ENCODE measurements at regions not wholly inside any gene's neighbourhood (a gene's known extent, or its start where the extent isn't known, plus 50 kb on each side); places are given as distances from the start of the nearest gene placed in this dataset.
"Not testable (repeated sequence)": the region's sequence is repeated elsewhere in the genome, so short reads cannot be mapped to it uniquely, and the experiment has no call there.

DNA sequence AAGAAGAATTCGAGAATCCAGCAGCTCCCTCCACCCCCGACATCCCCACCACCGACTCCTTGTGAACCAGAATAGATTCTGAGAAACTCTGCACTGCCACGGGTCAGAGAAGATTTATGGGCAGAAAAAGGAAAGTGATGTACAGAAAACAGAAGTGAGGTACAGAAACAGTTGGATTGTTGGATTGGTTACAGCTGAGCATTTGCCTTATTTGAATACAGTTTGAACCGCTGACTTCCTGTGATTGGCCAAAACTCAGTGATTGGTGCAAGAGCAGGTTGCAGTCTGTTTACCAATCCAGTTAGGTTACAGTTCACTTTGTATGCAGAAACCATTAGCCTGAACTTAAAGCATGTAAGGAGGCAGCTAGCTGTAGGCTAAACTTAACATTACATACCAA is 131.2 kb upstream of the HDDC2 start:
- DNase-seq = no peak

DNA sequence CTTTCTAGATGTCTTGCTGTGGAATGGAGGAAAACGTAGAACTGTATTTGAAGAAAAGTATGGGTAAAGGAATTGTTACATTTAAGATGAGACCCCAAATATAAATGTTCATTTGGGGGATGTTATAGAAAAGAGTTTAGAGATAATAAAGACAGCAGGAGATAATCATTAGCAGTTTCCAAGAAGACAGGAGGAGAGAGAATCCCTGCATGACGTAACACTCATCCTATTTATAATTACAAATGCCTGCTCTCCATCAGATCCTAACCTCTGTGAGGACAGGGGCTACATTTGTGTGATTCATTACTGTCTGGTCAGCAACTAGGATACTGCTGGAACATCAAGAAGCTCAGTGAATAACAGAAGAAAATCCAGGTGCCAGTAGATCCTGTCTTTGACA is 133.0 kb upstream of the HDDC2 start:
- DNase-seq = no peak

DNA sequence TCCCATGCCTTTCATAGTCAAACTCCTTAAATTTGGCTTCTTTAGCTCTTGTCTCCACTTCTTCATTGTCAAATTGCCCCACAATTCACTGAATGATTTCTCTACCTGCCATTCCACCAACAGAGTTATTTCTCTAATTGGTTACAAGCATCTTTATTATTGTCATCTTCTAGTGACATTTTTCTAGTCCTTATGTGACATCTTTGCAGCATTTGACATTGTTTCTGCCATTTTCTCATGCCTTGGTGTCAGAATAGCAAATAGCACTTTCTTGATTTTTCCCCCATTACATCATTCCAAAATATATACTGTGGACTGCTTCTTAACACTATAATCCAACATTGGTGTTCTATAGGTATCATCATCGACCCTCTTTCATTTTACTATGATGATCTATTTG is 137.7 kb upstream of the HDDC2 start:
- DNase-seq = no peak

DNA sequence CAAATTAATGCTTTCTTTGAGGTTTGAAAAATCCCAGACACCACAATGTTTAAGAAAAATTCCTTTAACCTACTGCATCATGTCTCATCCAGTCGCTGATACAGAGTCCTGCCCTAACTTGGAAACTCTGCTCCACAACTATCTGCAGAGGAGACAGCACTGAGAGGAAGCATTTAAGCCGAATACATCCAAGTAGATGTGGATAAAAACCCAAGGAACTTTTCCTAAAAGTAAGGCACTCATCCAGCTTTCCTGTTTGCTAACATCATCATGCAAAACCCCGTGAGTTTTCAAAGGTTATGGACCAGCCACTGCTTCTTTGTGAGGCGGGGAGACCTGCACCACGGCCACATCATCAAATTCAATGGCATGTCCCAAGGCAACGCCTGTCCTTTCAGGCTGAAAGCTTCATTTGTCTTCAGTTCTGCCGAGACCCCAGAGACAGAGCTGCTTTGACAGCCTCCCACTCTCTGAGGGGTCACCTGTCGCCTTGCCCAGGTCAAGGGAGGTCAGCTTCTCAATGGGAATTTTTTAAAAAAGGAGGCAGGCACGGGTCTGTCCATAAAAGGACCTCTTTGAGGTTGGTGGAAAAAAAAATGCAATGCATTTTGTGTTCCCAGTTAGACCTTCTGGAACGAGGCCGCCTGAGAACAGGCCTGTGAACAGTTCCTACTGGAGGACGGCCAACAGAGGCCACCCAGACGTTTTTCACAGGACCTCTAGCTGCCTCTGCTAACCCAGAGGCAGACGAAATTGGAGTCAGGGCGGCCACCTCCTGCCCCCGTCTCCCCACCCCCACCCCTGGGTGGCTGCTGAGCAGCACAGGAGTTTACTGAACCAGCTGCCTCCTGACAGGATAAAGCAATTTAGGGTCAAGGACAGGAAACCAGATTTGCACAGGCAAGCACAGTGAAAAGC is 142.5 kb upstream of the HDDC2 start:
- no peak for DNase-seq

DNA sequence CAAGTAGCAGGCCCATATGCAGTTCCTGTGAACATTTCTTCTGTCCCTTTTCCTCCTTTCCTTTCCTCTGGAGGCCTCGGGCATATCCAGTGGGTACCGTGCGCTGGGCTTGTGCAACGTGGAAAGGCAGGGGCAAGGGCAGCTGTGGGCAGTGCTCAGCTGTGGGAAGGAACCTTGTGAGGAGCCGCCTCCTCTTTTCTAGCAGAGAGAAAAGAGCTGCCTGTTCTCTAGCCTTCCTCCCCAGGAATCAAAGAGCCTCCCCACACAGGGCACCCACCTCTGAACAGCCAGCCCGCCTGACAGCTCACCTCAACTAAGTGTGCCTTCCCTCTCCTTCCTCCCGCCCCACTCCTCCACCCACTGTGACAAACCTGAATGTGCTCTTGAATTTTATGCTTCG is 143.3 kb upstream of the HDDC2 start:
- DNase-seq = no peak

DNA sequence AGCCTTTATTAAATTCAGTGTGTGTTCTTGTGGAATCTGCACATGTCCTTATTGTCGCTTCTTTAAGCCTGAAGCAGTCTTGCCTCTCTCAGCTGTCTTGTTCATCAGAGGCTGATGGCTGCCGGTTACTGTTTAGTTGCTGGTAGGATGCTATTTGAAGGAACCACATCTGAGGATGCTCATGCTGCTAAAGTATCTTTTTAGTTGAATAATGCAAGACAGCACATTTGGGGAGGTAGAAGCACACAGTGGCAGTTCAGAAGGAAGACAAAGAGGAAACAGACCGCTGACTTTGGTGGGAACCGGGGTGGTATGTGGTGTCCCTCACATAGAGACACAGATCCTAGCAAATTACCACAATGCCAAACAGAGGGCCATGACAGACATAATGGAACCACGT is 144.2 kb upstream of the HDDC2 start:
- no peak for DNase-seq

DNA sequence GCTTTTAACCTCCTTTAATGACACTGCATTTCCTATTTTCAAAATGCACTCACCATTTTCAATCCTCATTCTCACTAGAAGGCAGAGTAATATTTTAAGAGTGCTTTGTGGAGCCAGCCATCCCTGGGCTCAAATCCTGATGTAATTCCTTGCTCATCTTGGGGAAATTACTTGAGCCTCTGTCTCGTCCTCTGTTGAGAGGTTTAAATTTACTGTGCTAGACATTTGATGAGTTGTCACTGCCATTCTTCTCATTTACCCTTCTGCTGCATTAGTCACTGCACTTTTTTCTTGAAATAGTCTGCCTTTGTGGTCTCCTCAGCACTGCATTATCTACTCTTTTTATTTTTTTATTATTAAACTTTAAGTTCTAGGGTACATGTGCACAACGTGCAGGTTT is 150.0 kb upstream of the HDDC2 start:
- DNase-seq = no peak

DNA sequence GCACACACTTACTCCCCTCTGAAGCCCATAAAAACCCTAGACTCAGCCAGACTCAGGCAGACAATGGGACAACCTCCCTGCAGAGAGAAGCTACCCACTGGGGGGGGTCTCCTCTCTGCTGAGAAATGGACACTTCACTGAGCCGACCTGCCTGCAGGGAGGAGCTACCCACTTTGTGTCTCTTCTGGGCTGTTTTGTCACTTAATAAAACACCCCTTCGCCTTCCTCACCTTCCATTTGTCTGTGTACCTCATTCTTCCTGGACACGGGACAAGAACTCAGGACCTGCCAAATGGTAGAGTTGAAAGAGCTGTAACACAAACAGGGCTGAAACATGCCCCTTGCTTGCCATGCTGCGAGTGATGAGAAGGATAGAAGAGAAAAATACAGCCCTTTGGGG is 151.7 kb upstream of the HDDC2 start:
- DNase-seq = no peak

DNA sequence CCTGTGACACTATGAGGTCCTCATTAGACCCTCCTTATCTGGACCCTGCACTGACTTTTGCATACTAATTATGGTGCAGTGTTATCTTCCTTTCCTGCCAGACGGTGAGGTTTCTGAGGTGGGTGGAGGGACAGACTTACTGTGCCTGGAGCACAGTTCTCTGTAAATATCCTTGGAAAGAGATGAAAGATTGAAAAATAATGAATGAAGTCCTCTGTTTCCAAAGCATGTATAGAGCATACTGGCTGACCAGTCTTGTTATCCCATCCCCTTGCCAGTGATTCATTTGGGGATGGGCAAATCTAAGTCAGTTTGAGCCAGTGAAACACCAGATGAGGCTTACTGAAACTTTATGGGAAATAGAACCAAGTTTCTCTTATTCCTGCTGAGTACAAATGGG is 152.6 kb upstream of the HDDC2 start:
- no peak for DNase-seq

DNA sequence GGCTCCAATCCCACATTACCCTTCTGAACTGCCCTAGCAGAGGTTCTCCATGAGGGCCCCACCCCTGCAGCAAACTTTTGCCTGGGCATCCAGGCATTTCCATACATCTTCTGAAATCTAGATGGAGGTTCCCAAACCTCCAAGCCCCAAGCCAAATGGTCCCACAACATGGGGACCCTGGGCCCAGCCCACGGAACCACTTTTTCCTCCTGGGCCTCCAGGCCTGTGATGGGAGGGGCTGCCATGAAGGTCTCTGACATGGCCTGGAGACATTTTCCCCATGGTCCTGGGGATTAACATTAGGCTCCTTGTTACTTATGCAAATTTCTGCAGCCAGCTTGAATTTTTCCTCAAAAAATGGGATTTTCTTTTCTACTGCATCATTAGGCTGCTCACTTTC is 156.7 kb upstream of the HDDC2 start:
- DNase-seq = not testable (repeated sequence)

DNA sequence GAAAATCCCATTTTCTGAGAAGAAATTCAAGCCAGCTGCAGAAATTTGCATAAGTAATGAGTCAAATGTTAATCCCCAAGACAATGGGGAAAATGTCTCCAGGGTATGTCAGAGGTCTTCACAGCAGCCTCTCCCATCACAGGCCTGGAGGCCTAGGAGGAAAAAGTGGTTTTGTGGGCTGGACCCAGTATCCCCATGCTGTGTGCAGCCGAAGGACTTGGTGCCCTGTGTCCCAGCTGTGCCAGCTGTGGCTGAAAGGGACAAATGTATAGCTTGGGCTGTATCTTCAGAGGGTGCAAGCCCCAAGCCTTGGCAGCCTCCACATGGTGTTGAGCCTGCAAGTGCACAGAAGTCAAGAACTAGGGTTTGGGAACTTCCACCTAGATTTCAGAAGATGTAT is 163.6 kb upstream of the HDDC2 start:
- not testable (repeated sequence) for DNase-seq

DNA sequence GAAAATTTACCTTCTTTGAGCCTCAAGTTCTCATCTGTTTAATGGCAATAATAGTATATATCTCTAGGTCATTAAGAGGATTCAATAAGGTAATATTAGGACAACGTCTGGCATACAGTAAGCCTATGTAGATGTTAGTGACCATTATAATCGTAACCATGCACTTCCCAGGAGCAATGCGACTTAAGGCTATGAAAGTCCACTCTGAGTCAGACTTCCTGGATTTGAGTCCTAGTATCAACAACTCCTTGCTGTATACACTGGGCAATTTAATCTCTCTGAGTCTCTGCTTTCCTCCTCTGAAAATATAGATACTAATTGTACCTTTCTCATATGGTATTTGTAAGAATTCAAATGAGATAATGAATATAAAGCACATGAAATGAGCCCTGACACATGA is 168.1 kb upstream of the HDDC2 start:
- peak; percentile 26 for DNase-seq

DNA sequence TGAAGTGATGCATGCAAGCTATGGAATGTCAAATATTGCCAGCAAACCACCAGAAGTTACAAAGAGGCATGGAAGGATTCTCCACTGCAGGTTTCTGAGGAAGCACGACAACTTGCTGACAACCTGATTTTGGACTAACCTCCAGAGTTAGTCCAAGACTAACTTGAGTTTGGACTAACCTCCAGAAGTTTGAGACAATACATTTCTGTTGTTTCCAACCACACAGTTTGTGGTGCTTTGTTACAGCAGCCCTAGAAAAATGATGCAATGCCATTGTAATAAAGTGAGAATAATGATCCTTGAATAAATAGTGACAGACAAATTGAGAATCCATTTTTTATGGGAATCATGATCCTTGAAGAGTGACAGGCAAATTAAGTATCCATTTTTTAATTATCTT is 169.9 kb upstream of the HDDC2 start:
- no peak for DNase-seq

DNA sequence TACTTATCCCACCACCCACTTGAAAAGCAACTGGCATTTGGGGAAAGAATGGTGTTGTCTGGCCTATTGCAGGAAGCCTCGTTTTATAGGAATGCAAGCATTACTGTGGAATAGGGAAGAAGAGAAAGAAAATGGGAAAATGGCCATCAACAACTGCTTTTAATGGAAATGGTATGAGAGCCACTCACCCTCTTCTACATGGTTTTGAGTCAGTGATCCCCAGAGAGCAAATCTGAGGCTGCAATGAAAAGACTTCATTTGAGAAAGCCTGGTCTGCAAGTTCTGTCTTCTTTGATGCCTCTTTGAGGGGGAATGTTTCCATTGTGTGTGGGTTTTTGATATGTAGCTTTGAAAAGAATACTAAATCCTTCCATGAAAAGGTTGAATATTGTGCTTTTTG is 172.3 kb upstream of the HDDC2 start:
- no peak for DNase-seq

DNA sequence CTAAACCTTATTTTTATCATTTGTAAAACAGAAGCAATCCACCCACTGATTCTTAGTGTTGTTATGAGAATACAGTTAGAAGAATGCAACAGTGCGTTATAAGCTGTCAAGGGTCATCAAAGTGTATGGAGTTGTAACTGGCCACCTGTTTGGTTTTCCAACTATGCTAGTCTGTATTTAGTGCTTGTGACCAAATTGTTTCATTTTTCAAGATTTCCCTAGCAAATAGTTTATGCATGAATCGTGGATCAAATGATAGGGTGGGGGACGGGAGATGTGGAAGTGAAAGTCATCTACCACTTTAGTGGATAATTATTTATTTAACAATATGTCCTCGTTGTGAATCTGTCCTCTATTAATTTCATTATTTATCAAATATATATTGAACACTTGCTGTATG is 175.4 kb upstream of the HDDC2 start:
- DNase-seq = no peak

DNA sequence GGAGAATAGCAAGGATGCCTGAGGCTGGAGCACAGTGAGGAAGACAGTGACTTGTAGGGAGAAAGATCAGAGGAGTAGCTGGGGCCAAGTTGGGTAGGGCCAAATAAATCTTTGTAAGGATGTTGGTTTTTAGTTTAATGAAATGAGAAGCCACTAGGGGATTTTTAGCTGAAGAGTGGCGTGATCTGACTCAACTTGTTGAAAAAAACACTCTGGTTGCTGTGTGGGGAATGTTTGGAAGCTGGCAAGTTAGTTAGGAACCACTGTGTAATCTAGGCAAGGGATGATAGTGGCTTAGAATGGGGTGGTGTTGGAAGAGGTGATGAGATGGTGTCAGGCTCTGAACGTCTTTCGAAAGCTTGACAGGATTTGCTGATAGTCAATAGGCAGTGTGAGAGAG is 176.1 kb upstream of the HDDC2 start:
- DNase-seq = no peak

DNA sequence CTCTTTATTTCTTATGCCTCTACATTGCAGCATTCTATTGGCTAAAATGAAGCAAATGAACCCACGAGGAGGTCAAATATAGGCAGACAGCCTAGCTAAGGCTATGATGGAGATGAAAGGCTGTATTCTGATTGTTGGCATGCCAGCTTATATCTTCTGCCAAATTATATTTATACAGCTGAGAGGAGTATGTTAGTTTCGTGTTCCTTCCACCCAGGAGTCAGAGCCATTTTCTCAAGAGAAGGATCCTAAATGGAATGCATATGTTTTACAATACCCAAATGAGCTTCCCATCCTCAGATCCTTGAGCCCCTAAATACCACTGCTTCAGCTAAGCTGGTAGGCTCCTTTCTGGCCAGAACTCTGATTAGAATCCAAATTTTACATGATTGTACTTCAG is 178.4 kb upstream of the HDDC2 start:
- DNase-seq = no peak

DNA sequence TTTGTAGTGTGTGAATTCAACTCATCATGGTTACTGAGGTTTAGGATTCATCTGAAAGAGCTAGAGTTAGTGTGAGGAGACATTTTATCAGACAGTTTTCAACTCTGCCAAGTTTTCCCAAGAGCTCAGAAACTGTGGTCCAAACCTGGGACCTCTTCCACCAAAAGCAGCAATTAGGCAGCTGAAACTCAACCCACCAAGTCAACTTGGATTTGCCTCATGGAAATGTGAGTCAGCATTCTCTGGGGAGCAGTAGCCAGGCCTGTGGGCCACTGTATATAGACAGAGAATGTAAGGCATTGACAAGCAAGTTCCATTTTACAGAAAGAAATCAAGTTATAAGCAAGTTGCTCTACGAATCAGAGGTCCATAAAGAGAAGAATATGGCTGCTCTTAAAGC is 178.8 kb upstream of the HDDC2 start:
- DNase-seq = no peak

DNA sequence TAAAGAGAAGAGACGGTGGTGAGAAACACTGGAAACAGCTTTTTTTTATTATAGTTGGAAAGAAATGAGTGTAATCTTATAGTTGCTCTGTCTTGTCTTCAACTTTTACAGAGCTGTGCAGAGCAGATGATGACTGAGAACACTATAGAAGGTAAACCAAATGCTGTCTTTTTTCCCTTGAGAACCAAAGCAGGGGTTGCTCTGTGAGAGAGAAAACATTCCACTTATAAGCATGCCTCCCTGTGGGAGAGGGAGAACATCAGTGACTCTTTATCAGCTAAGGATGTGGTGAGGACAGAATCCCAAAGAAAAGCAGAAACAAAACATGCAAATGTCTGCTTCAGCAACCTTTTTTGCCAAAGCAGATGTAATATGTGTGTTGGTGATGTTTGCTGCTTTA is 179.3 kb upstream of the HDDC2 start:
- no peak for DNase-seq

DNA sequence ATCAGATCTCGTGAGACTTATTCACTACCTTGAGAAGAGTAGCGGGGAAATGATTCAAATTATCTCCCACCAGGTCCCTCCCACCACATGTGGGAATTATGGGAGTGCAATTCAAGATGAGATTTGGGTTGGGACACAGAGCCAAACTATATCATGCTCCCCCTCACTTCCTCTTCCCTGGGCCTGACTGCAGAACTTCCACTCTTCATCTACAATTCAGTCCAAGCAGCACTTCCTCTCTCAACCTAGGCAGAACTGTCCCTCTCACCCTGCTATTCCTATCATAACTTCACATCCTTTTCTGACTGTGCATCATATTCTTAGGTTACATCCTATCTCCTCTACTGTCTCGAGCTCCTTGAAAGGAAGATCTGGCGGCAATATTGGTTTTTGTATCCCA is 184.0 kb upstream of the HDDC2 start:
- no peak for DNase-seq

DNA sequence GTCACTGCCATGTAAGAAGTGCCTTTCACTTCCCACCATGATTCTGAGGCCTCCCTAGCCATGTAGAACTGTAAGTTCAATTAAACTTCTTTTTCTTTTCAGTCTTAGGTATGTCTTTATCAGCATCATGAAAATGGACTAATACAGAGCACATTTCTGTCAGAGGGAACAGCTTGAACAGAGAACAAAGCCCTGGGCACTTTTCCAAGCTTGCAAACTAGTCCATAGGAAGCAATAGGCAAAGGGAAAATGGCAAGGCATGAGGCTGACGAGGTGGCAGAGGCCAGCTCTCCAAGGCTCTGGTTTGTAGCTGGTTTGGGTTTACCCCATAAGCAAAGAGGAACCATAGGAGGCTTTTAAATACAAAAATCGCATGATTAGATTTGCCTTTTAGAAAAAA is 185.1 kb upstream of the HDDC2 start:
- no peak for DNase-seq

DNA sequence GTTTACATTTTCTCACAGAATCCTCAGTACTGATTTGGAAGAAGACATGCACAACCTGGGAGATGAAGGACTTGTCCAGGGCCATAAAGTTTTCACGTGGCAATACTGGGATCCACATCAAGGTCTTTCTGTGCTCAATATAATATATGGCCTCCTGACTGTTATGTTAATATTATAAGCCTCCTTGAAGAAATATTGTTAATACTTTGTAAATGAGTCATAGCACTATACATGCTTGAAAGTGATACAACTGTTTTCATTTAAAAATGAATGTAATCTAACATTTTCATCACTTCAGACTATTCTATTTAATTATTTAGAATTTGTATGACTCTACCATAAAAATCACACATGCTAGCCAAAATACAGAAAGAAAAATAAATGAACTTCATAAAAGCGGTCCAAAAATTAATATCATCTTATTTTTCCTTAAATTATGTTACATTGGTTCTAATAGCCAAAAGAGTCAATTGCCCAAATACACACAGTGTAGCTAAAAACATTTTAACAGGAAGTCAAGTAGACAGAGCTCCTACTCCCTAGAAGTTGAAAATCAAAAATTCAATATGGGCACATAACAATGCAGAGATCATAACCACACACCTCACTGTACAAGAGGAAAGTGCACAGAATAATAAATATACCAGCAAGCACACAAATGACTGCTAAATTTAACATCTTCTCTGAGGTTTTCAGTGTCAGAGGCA is 188.0 kb upstream of the HDDC2 start:
- no peak for DNase-seq

DNA sequence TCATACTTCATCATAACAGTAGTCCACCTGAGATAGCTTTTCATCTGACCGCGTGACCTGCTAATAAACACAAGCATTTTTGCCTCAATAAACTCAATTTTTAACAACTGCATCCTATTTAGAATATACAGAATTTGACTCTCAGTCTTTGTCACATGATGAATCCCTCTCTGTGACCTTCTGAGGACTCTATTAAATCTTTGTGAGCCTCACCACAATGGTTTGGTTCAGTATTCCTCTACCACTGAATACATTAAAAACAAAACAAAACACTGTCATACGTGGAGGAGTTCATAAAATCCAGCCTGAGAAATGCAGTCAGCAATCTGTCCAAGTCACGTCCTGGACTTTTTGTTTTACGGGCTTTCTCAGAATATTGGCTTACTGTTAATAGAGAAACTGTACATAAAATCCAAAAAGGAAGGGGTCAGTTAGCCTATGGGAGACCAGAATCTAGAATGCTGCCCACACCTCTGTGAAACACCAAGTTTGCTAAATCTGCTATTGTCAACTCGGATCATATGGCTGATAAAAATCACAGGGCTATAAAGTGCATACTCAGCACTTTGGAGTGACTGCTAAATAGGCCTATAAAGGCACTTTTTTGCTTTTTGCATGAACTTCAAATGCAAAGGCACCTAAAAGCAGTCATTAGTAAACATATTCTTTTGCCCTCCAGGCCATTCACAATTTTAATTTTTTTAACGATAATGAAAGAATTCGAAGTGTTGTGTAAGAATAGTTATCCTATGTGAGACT is 190.3 kb upstream of the HDDC2 start:
- DNase-seq = no peak

DNA sequence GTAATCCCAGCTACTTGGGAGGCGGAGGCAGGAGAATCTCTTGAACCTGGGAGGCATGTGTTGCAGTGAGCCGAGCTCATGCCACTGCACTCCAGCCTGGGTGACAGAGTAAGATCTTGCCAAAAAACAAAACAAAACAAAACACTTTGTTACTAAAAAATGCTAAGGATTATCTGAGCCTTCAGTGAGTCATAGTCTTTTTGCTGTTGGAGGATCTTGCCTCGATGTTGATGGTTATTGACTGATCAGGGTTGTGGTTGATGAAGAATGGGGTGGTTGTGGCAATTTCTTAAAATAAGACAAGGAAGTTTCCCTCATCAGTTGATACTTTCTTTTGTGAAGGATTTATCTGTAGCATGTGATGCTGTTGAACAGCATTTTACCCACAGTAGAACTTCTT is 196.8 kb upstream of the HDDC2 start:
- DNase-seq = no peak

Measured in NCI-H226 (cell line).